NCI-H2029 (cell line): ENCODE measurements at regions not wholly inside any gene's neighbourhood (a gene's known extent, or its start where the extent isn't known, plus 50 kb on each side); places are given as distances from the start of the nearest gene placed in this dataset.

Source experiments
- DNase-seq: peaks from one replicate; lab custom pipeline; 2025; lab: John Stamatoyannopoulos, UW

DNA sequence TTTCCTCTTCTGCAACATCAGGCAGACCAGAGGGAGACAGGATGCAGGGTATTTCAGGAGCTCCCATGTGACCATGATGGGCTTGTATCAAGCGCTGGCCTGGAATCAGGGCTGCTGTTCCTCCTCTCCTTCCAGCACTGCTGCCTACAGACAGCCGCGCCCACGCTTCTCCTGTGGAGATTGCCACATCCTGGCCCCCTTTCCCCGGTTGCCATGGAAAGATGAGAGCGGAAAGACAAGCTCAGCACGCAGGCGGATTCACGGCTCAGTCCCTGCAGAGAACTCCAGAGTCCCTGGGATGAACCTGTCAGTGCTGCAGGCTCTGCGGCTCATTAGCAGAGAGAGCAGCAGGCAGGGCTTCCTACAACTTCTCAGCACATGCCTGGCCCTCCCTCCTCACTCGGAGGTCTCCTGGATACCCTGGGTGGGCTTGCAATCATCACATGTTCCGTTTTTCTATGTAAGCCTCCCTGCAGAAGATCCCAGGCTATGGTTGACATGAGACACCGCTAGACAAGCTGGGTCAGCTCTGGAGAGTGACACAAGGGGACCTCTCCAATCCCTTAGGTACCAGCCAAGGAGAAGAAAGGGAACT is 497.8 kb upstream of the MYT1L start:
- DNase-seq = no peak

DNA sequence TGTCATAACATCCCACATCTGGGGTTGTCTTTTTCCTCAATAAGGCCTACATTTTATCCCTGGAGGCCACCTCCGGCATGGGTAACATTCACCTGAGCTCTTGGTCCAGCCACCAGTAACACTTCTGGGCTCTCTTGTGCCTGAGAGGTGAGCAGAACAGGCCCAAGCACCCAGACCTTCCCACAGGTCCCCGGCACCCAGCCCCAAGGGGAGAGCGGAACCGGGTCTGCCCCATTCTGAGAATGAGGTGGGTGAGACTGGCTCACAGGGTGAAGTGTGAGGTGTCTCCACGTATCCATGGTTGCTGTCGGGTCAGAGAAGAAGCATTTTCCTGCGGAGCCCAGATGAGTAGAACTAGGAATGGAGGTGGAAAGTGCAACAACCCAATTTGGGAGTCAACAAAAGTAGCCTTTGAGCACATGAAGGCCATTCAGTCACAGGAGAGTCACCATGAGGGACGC is 496.7 kb upstream of the MYT1L start:
- DNase-seq = no peak

DNA sequence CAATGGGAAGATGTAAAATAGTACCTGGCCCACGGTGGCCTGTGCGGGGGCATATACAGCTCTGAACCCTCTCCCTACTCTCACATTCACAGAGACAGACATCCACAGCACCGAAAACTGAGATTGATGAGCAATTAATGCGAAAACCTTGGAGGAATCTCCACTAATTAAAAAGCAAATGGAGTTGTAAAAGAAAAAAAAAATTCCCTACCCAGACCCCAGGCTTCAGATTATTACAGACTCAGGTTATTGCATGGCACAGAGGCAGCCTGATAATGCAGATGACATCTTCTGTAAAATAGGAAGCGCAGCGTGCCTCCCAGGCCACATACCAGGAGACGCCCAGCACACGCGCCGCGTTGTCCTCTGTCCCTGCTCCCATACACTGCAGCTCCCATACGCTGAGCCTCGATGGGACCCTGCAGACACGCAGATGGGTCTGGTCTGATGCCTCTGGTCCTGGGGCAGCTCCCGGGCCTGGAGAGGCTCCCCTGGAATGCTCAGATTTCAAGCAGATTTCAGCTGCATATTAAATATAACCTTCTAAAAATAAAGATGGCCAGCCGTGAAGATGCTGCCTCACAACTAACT is 496.1 kb upstream of the MYT1L start:
- no peak for DNase-seq

DNA sequence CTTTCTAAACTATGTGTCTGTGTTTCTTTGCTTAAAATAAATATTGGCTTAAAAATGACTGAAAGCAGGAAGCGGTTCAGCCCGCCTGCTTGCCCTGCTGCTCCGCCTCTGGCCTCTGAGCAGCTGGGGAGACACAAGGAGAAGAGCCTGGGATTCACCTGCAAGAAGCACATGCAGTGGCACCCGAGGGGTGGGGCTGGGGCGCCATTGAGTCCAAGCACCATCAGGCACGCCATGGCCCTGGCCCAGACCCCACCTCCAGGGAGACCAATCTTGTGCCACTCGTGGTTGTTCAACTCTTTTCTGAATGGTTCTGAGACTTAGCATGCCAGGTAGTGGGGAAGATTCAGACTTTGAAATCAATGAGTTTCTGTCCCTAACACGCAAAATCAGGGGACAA is 495.5 kb upstream of the MYT1L start:
- DNase-seq = no peak

DNA sequence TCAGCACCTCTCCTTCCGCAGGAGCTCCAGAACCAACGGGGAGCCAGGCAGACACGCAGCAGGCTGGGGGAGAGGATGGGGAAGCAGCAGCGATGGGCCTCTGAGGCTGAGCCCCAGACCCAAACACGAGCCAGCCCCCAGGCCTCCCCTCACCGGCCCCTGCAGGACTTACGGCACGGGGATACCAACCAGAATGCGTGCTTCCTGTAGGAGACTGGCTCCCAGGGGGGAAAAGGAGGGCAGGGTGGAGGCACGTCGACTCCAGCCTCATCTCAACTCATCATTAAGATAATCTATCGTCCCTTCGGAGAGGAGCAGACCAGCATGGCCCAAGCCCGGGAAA is 495.1 kb upstream of the MYT1L start:
- DNase-seq = no peak

DNA sequence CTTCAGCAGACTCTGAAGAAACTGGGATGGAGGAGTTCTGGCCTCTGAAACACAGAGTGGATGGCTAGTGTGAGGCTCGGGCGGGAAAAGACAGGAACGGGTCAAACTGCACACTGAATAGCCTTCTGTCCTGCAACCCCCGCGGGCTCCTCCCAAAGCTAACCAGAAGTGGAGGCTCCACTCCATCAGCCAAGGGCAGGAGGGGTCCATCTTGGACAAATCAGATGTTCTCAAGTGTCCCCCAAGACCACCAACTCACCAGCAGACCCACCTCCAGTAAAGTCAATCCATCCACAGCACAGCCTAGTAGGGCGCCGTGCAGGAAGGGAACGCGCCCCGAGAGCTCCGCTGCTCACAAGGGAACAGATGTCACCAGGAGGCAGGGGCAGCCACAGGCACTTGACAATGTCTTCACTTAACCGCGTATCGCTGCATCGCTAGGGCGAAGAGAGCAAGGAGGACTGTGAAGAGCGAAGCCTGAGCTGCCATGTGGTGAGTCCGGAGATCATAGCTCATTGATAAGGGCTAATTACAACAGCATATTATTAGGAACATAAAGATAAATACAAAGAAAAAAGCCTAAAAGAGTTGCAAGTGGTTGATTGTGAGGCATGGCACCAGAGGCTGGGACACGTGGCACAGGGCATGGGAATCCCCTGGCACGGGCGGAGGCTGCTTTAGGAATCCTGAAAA is 494.6 kb upstream of the MYT1L start:
- no peak for DNase-seq

DNA sequence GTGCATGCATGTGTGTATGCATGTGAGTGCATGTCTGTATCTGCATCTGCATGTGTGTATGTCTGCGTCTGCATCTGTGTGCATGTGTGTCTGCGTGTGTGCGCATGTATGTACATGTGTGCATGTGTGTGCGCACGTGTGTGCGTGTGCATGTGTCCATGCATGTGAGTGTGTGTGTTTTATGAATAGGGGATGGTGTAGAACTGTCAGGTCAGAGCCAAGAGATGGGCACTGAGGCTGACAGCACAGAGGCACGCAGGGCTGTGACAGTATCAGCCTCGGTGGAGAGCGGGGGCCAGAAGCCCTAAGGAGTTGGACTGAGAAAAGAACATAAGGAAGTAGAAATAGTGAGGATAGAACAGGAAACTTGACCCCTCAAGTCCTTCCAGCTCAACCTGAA is 494.0 kb upstream of the MYT1L start:
- DNase-seq = no peak

DNA sequence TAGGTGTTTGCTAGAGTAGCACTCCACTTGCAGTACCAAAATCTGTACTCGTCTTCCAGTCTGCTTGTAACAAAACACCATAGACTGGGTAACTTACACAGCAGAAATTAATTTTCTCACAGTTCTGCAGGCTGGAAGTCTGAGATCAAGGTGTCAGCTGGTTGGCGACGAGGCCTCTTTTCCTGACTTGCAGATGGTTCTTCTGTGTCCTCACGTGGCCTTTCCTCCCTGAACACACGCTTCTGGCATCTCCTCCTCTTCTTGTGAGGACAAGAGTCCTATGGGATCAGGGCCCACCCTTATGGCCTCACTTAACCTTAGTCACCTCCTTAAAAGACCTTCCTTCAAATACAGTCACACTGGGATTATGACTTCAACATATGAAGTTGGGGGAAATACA is 493.5 kb upstream of the MYT1L start:
- DNase-seq = no peak

DNA sequence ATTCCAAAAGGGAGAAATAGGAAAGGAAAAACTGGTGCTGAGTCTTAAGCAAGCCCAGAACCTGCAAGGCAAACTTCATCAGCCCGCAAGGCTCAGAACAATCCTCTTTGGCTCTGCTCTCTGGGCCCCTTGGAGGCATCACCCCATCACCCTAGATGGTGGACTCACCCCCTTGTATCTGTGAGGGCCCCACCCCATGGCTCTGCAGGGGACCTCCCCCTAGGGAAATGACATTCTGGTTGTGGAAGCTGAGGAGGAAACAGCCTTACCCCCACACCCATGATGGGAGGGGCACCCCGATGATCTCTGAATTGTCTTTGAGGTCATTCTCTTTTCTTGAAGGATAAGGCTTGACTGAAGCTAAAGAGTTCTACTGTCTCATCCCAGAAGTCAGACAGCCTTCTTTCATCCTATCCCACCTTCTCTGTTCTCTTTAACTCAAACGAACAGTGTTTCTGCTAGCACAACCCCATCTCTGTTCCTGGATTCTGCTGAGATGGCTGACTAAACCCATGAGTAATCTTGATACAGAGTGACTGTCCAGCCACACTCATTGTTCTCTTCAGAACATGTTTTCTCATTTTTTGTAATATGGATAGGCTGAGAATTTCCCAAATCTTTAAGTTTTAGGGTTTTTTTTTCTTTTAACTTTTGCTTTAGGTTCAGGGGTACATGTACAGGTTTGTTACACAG is 492.1 kb upstream of the MYT1L start:
- DNase-seq = no peak

DNA sequence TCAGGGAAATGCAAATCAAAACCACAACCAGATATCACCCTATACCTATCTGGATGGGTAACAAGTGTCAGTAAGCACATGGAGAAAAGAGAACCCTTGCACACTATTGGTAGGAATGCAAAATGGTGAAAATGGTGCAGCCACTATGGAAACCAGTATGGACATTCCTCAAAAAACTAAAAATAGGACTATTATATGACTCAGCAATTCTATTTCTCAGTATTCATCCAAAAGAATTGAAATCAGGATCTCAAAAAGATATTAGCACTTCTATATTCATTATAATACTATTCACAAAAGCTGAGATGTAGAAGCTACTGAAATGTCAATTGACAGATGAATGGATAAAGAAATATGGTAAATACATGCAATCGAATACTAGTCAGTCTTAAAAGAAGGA is 491.1 kb upstream of the MYT1L start:
- no peak for DNase-seq

DNA sequence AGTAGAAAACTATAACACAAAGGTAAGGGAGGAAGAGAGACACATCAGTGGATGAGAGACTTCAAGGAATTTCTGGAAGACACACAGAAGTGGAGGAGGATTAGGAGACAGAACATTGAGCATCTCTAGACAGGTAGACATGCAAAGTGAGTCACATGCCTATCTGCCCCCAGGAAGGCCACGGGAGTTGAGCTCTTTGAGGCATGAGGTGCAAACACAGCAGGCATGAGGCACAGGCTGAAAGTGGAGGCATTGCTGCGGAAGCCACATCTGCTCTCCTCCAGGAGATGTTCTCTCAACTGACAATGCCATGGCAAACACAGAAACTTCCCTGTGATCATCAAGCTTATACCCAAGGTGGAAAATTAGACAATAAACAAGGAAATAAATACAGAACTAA is 481.6 kb upstream of the MYT1L start:
- no peak for DNase-seq

DNA sequence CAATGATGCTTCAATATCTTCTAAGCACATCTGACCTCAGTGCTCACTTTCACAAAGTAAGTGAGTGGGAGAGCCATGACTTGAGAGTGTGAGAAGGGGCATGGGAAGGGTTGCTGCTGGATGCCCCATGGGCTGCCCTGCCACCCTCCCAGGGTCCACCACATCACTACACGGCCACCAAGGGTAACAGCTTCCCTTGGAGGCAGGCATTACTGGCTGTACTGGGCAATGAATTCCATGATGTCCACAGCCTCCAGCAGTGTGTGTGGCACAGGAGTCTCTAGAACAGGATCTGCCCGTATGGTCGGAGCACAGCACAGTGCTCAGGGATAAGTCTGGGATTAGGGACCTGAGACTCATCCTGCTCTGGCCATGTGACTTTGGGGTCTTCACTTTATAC is 481.0 kb upstream of the MYT1L start:
- no peak for DNase-seq

DNA sequence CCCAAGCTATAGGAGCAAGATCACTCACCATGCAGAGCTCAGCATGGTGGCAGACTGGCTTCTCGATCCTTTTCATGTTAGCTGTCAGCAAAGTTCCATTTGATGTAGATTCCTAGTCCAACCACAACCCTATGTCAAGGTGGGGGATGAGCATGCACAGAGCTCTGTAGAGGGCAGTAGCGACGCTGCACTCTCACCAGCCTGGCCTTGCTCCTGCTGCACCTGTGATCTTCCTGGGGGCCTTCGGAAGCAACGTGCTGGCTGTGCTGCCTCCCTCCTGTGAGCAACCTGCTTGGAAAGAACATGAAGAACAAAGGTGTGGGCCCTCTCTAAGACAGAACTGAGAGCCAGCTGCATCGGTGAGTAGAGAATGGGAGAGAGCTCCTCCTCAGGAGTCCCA is 479.4 kb upstream of the MYT1L start:
- no peak for DNase-seq

DNA sequence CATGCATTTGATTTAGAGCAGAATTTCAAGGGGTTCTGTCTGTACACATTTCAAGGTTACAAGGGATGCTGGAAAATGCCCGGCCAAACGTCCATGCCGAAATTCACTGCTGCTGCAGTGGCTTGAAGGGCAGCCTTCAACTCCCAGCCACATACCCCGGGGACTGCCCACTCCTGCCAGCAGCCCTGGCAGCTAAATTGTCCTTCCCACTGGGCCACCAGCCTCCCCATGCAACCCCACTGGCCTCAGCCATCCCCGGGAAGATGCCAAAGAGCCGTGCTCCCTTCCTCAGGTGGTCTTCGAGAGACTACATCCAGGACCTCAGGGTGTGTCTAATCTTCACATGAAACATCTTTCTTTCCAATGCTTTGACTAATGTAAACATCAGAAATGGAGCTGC is 478.7 kb upstream of the MYT1L start:
- DNase-seq = no peak

DNA sequence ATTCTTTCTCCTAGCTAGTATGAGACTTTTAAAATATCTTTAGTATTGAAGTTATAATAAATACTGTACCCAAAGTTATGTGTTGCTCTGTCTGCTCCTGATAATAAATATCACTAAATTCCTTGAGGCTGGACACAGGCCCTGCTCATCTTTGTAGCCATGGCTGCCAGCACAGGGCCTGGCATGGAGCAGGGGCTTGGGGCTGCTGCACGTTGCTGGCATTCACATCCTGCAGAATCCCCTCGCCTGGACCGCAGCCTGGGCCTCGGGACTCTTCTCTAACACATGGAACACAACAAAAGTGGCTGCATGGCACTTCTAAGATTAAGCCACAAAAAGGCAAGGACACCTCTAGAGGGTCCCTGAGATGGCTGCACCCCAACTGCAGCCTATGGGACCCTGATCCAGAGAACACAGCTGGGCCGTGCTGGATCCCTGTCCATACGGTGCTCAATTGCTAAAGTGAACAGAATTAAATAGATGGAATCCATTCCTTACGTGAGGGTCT is 477.5 kb upstream of the MYT1L start:
- DNase-seq = no peak

DNA sequence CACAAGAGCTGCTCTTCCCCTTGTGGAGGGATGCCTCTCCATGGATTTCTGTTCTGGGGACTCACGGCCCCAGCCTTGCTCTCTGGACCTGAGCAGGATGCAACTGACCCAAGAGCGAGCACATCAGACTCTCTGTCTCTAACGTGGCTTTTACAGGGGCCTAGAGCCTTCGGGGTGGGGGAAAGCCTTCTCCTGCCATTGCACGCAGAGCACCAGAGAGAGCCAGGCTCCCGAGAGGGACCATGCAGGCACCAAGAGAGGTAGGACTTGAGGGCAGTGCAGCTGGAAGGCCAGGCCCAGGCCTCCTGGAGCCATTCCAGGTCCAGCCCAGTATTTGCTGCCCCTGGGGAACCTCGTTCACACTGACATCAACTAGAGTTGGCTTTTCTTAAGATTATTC is 475.6 kb upstream of the MYT1L start:
- DNase-seq = no peak

DNA sequence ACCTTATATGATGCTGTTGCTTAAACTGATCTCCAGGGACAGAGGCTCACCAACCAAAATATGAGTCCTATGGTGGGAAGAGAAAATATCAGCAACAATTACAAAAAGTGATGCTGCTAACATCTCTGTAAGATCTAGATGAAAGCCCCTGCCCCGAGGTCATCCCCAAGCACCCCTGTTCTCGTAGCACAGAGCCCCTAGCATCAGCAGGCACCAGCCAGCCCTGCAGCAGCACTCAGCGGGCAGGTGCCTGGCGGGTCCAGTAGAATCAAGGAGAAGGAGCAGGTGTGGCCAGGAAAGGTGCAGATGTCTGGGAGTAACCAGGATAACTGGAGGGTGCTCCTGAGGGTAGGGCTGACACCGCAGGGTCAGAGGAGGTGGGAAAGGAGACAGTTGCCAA is 474.2 kb upstream of the MYT1L start:
- no peak for DNase-seq

DNA sequence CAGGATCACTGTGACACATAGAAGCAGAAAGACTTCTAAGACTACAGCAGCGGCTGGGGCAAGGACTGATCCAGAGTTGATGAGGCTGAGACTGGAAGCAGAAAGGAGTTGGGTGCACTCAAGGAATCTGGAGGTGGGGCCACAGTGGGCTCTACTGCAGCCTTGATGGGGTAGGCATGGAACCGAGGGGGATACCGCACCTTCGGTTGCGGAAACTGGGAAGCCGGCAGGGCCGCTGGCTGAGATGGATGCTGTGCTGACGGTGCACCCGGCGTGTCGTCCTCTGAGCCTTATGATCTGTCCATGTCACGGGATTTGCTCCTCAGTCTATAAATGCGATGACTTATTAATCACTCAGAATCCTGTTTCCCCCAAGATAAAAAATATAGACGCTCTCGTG is 473.5 kb upstream of the MYT1L start:
- DNase-seq = no peak

DNA sequence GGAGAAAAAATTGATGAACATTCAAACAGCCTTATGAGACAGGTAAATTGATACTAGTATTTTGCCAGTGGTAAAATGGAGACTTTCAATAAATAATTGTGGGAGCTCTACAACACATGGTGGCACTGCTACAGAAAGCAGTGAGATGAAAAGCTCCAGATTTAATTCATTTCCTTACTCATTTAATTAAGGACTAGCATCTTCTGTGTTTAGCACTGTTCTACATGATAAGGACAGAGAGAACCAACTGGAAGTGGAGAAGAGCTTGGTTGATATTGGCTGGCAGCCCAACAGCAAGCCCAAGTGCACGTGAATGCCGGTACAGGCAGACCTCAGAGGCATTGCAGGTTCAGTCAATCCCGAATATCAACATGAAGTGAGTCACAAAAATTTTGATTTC is 470.4 kb upstream of the MYT1L start:
- no peak for DNase-seq

DNA sequence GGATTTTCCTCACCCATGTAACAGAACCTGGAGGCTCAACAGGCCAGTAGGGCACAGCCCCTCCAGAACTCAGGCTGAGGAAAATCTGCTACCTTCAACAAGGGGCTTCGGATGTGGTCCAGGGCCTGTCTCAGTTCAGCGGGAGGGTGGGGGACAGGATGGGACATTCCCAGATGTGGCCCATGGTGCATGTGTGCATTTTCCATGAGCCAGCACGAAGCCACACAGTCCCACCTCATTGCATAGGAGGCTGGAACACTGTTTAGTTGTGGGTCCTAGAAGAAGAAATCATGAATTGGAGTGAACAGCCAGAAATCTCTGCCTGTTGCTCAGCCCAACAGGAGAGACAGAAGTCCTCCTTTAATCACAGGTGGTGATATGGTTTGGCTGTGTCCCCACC is 469.6 kb upstream of the MYT1L start:
- no peak for DNase-seq

DNA sequence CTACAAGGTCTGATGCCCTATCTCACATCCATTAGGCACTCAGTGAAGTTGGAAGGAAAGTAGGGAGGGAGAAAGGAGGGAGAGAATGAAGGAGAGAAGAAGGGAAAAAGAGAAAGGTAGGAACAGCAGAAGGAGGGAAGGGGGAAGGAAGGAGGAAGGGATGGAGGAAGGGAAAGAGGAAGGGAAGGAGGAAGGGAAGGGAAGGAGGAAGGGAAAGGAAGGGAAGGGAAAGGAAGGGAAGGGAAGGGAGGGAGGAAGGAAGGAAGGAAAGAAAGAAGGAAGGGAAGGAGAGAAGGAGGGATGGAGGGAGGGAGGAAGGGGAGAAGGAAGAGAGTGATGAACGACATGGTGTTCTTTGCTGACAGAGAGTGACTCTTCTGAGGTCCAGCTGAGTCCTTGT is 468.9 kb upstream of the MYT1L start:
- DNase-seq = no peak

DNA sequence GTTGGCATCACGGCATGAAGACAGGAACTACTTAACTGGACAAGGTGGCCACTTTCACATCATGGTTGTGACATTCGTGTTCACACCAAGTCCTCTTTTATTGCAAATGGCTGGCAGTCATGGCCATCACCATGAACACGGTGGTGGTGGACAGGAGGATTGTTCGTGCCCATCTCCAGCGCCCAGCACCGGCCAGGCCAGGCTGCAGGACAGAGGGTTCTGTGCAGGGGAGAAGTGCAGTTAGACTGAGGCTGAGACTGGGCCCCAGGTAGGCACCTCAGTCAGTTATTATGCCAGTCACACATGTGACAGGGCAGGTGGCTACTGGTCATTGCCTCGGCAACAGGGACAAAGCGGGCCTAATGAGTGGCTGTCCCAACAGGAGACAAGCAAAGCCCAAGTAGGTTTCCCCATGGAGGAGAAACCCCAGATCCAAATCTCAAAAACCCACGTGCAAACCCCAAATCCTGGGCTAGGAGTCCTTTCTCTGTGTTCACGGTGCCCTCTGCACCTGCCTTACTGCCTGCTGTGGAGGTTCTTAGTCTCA is 468.1 kb upstream of the MYT1L start:
- DNase-seq = no peak

DNA sequence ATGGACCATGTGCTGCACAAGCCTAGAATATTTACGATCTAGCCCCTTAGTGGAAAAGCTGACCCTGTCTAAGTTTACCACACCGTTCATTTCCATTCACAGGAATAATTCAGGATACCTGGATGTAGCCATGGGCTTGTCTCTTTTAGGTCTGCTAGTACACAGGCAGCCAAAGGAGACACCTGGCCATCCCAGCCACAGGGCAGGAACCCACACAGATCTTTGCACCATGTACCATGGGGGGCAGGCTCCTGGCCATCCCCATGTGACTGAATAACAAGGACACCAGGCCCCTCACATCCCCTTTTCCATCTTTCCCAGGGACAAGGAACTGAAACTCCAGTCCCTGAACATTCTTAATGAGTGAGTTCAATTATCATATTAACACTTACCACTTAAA is 467.3 kb upstream of the MYT1L start:
- no peak for DNase-seq
